CD4-positive, CD25-positive, alpha-beta regulatory T cell (primary cell): ENCODE measurements at regions not wholly inside any gene's neighbourhood (a gene's known extent, or its start where the extent isn't known, plus 50 kb on each side); places are given as distances from the start of the nearest gene placed in this dataset.

Experiments
- ATAC-seq, 2 donors: fragments of 150-1000 bp; cut with Tn5 transposase; one replicate each; pipeline ENCODE4 v1.10.0; 2021; ENCODE audit warnings: low read depth in 2 of 2, moderate number of reproducible peaks in 2 of 2, moderate library complexity in 1 of 2
- DNase-seq, 3 donors: peaks; one replicate each; pipeline versions ENCODE4 v3.0.0 to v3.0.0-alpha.2; 2012 to 2022; ENCODE audit warnings: mixed read lengths in 1 of 3
- H3K27ac ChIP-seq: one replicate; pipeline ENCODE4 v1.7.0; 2013; ENCODE audit warnings: mild to moderate bottlenecking, low read length; ENCODE audit not compliant: insufficient read depth, poor library complexity, severe bottlenecking
- H3K27me3 ChIP-seq: one replicate; pipeline ENCODE4 v1.7.0; 2013; ENCODE audit warnings: low read length; ENCODE audit not compliant: control insufficient read depth, insufficient read depth
- H3K36me3 ChIP-seq: one replicate; pipeline ENCODE4 v1.7.0; 2013; ENCODE audit warnings: mild to moderate bottlenecking, low read length, moderate library complexity; ENCODE audit not compliant: control insufficient read depth, insufficient read depth
- H3K4me1 ChIP-seq: 2 replicates; pipeline ENCODE4 v1.7.0; 2013; ENCODE audit warnings: mild to moderate bottlenecking, low read length; ENCODE audit not compliant: insufficient read depth, control insufficient read depth, poor library complexity, severe bottlenecking
- H3K4me3 ChIP-seq: one replicate; pipeline ENCODE4 v1.7.0; 2013; ENCODE audit warnings: low read depth, mild to moderate bottlenecking, low read length, moderate library complexity
- H3K9me3 ChIP-seq, 2 experiments: 1 replicate in 1 of 2; 2 replicates in 1 of 2; pipeline ENCODE4 v1.7.0; 2013; ENCODE audit warnings: low read length in 2 of 2, mild to moderate bottlenecking in 1 of 2, moderate library complexity in 1 of 2; ENCODE audit not compliant: control insufficient read depth in 2 of 2
- H3K27ac Mint-ChIP-seq, 3 donors: one replicate each; pipeline ENCODE4 v1.8.0; 2020 to 2022; ENCODE audit warnings: mild to moderate bottlenecking in 3 of 3, mixed read lengths in 3 of 3, moderate library complexity in 2 of 3
- H3K27me3 Mint-ChIP-seq: one replicate; pipeline ENCODE4 v1.8.0; 2022; ENCODE audit warnings: mild to moderate bottlenecking, mixed read lengths
- H3K36me3 Mint-ChIP-seq: one replicate; pipeline ENCODE4 v1.8.0; 2020; ENCODE audit warnings: mixed read lengths
- H3K4me1 Mint-ChIP-seq, 4 donors: one replicate each; pipeline ENCODE4 v1.8.0; 2020 to 2022; ENCODE audit warnings: mixed read lengths in 4 of 4, mild to moderate bottlenecking in 1 of 4
- H3K4me3 Mint-ChIP-seq, 4 donors: one replicate each; pipeline ENCODE4 v1.8.0; 2020 to 2022; ENCODE audit warnings: mild to moderate bottlenecking in 4 of 4, mixed read lengths in 4 of 4, moderate library complexity in 3 of 4
- H3K9me3 Mint-ChIP-seq, 7 donors: one replicate each; pipeline ENCODE4 v1.8.0; 2020 to 2022; ENCODE audit warnings: mixed read lengths in 7 of 7, mild to moderate bottlenecking in 3 of 7, moderate library complexity in 2 of 7

GRCh38 chr5:116652903-116653302, 78.3 kb upstream of the SEMA6A start:
- Histone ChIP-seq H3K9me3 (no peaks in the 10 kb centered on the region), H3K4me3 (no peak overlapping the region), H3K36me3 (no peaks in the 10 kb centered on the region), H3K27me3 (peaks cover 2% of the 10 kb centered on the region), H3K4me1 (no peaks in the 10 kb centered on the region), H3K27ac (no peak overlapping the region)
- no peak for DNase-seq
- Mint-ChIP-seq H3K9me3 (peaks cover 0 to 2% (median 0%) of the 10 kb centered on the region in 7 donors), H3K4me3 (no peak overlapping the region), H3K27ac (no peak overlapping the region), H3K27me3 (no peaks in the 10 kb centered on the region), H3K36me3 (no peaks in the 10 kb centered on the region), H3K4me1 (no peaks in the 10 kb centered on the region)
- ATAC-seq: no peak

- H3K4me3 Mint-ChIP-seq: no peak overlapping the region
- H3K27ac ChIP-seq: no peak overlapping the region
- no peaks in the 10 kb centered on the region for H3K4me1 Mint-ChIP-seq
- no peak for DNase-seq
- H3K36me3 Mint-ChIP-seq: no peaks in the 10 kb centered on the region
- ATAC-seq: no peak
- no peaks in the 10 kb centered on the region for H3K9me3 ChIP-seq
- no peaks in the 10 kb centered on the region for H3K36me3 ChIP-seq
- no peak overlapping the region for H3K4me3 ChIP-seq
- no peaks in the 10 kb centered on the region for H3K4me1 ChIP-seq
- H3K27me3 ChIP-seq: peaks cover 2% of the 10 kb centered on the region
- no peak overlapping the region for H3K27ac Mint-ChIP-seq
- H3K27me3 Mint-ChIP-seq: no peaks in the 10 kb centered on the region
- peaks cover 0 to 2% (median 0%) of the 10 kb centered on the region in 7 donors for H3K9me3 Mint-ChIP-seq
These were observed 77.6 kb upstream of the SEMA6A start for GRCh38 chr5:116652196-116652729.

- Mint-ChIP-seq H3K27ac (no peak overlapping the region), H3K4me3 (no peak overlapping the region), H3K27me3 (no peaks in the 10 kb centered on the region), H3K4me1 (no peaks in the 10 kb centered on the region), H3K36me3 (no peaks in the 10 kb centered on the region), H3K9me3 (no peaks in the 10 kb centered on the region)
- H3K27ac ChIP-seq: no peak overlapping the region
- DNase-seq: no peak
- peaks cover 2% of the 10 kb centered on the region for H3K27me3 ChIP-seq
- H3K4me1 ChIP-seq: no peaks in the 10 kb centered on the region
- H3K4me3 ChIP-seq: no peak overlapping the region
- no peak for ATAC-seq
- H3K36me3 ChIP-seq: no peaks in the 10 kb centered on the region
- H3K9me3 ChIP-seq: no peaks in the 10 kb centered on the region
These were observed 77.0 kb upstream of the SEMA6A start for GRCh38 chr5:116651653-116652052.

DNA sequence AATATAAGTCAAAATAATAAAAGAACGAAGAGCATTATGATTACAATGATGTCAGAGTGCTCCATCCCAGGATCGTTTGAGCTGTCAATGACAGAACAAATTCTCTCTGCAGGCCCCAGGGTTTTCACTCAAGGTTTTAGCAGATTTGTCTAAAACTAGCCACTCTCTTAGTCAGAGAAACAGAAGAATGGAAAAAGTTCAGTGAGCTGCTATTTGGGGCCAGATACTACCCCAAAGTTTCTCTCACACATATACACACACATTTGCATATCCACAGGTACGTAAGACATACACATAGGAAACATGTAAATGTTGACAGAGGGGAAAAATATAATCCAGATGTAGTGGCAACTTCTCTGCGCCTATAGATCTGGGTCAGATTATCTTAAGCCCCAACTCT, 76.3 kb upstream of the SEMA6A start:
- Histone ChIP-seq H3K4me1 (no peaks in the 10 kb centered on the region), H3K36me3 (no peaks in the 10 kb centered on the region), H3K27me3 (peaks cover 2% of the 10 kb centered on the region), H3K4me3 (no peak overlapping the region), H3K27ac (no peak overlapping the region), H3K9me3 (no peaks in the 10 kb centered on the region)
- H3K9me3 Mint-ChIP-seq: no peaks in the 10 kb centered on the region
- ATAC-seq (no peak), DNase-seq (no peak)
- no peaks in the 10 kb centered on the region for H3K4me1 Mint-ChIP-seq
- no peak overlapping the region for H3K27ac Mint-ChIP-seq
- H3K27me3 Mint-ChIP-seq: no peaks in the 10 kb centered on the region
- no peak overlapping the region for H3K4me3 Mint-ChIP-seq
- no peaks in the 10 kb centered on the region for H3K36me3 Mint-ChIP-seq

DNA sequence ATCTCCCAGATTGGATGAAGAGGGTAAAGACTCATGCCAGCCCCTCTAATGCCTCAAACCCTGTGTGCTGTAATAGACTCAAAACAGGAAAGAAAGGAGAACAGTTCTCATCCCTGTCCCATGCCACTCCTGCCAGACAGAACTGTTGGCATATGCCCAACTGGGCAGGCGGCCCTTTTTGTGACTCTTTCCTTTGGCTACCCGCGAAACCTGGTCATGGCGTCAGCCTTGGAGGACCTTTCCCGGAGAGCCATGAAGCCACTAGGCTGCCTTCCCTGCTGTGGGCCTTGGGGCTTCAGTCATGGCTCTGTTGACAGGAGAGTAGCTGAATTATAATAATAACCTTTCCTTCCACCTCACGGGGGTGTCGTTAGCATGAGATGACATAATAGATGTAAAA, 75.9 kb upstream of the SEMA6A start:
- Histone ChIP-seq H3K4me1 (no peaks in the 10 kb centered on the region), H3K36me3 (no peaks in the 10 kb centered on the region), H3K9me3 (no peaks in the 10 kb centered on the region), H3K4me3 (no peak overlapping the region), H3K27me3 (peaks cover 2% of the 10 kb centered on the region), H3K27ac (no peak overlapping the region)
- Mint-ChIP-seq H3K27ac (no peak overlapping the region), H3K4me1 (no peaks in the 10 kb centered on the region), H3K9me3 (no peaks in the 10 kb centered on the region), H3K4me3 (no peak overlapping the region), H3K27me3 (no peaks in the 10 kb centered on the region), H3K36me3 (no peaks in the 10 kb centered on the region)
- ATAC-seq: no peak
- DNase-seq: no peak

GRCh38 chr5:116646611-116647289, 72.1 kb upstream of the SEMA6A start:
- Histone ChIP-seq H3K27ac (no peak overlapping the region), H3K4me1 (no peaks in the 10 kb centered on the region), H3K27me3 (no peaks in the 10 kb centered on the region), H3K9me3 (no peaks in the 10 kb centered on the region), H3K4me3 (no peak overlapping the region), H3K36me3 (no peaks in the 10 kb centered on the region)
- Mint-ChIP-seq H3K27me3 (no peaks in the 10 kb centered on the region), H3K9me3 (peaks cover 0 to 2% (median 0%) of the 10 kb centered on the region in 7 donors), H3K4me3 (no peak overlapping the region), H3K4me1 (no peaks in the 10 kb centered on the region), H3K27ac (no peak overlapping the region), H3K36me3 (no peaks in the 10 kb centered on the region)
- DNase-seq (no peak), ATAC-seq (no peak)

DNA sequence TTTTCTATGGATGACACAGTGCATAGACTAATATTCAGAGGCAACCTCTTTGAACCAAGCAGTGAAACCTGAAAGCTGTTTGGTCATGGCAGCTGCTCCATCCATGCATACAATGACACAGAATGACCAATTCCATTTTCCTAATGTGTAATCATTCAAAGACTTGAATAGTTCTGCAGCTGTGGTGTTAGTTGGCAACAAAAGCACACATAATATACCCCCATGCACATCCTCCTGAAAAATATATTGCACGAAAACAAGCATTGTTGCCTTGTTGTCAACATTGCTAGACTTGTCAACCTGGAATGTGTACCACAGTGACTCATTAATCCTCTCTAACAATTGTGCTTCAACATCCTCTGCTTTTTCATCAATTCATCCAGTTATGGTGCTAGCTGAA, 71.0 kb upstream of the SEMA6A start:
- Histone ChIP-seq H3K27ac (no peak overlapping the region), H3K9me3 (no peaks in the 10 kb centered on the region), H3K4me1 (no peaks in the 10 kb centered on the region), H3K4me3 (no peak overlapping the region), H3K36me3 (no peaks in the 10 kb centered on the region), H3K27me3 (no peaks in the 10 kb centered on the region)
- Mint-ChIP-seq H3K4me3 (no peak overlapping the region), H3K36me3 (no peaks in the 10 kb centered on the region), H3K27ac (no peak overlapping the region), H3K4me1 (no peaks in the 10 kb centered on the region), H3K9me3 (peaks cover 0 to 2% (median 0%) of the 10 kb centered on the region in 7 donors), H3K27me3 (no peaks in the 10 kb centered on the region)
- ATAC-seq (no peak), DNase-seq (no peak)

DNA sequence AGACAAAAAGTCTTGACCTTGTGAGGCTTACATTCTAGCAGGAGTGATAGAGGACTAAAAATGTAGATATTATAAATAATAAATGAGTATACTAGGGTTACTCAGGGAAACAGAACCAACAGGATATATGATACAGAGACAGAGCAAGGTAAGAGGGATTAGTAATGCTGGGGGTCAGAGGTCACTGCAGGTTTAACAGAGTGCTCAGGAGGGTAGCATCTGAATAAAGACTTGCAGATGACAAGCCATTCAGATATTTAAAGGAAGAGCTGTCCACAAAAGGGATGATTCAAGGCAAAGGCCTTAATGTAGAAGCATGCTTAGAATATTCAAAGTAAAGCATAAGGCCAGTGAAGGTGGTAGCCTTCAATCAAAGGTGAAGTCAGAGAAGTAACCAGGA, 65.6 kb upstream of the SEMA6A start:
- DNase-seq: no peak
- H3K4me1 ChIP-seq: no peaks in the 10 kb centered on the region
- ATAC-seq: no peak
- H3K9me3 Mint-ChIP-seq: peaks cover 0 to 5% (median 0%) of the 10 kb centered on the region in 7 donors
- no peaks in the 10 kb centered on the region for H3K27me3 Mint-ChIP-seq
- H3K27ac Mint-ChIP-seq: no peak overlapping the region
- no peak overlapping the region for H3K4me3 Mint-ChIP-seq
- H3K36me3 ChIP-seq: no peaks in the 10 kb centered on the region
- H3K9me3 ChIP-seq: no peaks in the 10 kb centered on the region
- no peaks in the 10 kb centered on the region for H3K4me1 Mint-ChIP-seq
- H3K27ac ChIP-seq: no peak overlapping the region
- H3K36me3 Mint-ChIP-seq: no peaks in the 10 kb centered on the region
- H3K27me3 ChIP-seq: no peaks in the 10 kb centered on the region
- no peak overlapping the region for H3K4me3 ChIP-seq
